K562 (cell line): ENCODE measurements at regions not wholly inside any gene's neighbourhood (a gene's known extent, or its start where the extent isn't known, plus 50 kb on each side); places are given as distances from the start of the nearest gene placed in this dataset.

Experiments
- FOXJ3 ChIP-seq: sonication (generic); formaldehyde crosslinking; IDR thresholded peaks from 2 replicates; pipeline ENCODE4 v1.4.0; 2020; ENCODE audit warnings: mild to moderate bottlenecking, missing genetic modification reagents
- GATAD2B ChIP-seq: fragments of 450-650 bp; IDR thresholded peaks from 2 replicates; pipeline ENCODE4 v1.6.1; 2017; ENCODE audit warnings: mild to moderate bottlenecking, borderline replicate concordance
- KDM5B ChIP-seq: fragments of 200-600 bp; sonication (generic); IDR thresholded peaks from 2 replicates; pipeline ENCODE4 v1.6.1; 2012; ENCODE audit warnings: low read depth, mild to moderate bottlenecking, moderate library complexity, low read length, control low read depth, inconsistent platforms; ENCODE audit not compliant: insufficient replicate concordance
- MTF1 ChIP-seq: fragments of 250-450 bp; sonication (Bioruptor Pico); IDR thresholded peaks from 2 replicates; pipeline ENCODE4 v1.9.0; 2021; ENCODE audit warnings: moderate library complexity, mild to moderate bottlenecking, inconsistent platforms, borderline replicate concordance
- NCOR1 ChIP-seq: fragments of 450-650 bp; IDR thresholded peaks from 2 replicates; pipeline ENCODE4 v1.6.1; 2016; ENCODE audit warnings: mild to moderate bottlenecking, moderate library complexity
- TSC22D4 ChIP-seq: fragments of 450-650 bp; IDR thresholded peaks from 2 replicates; pipeline ENCODE4 v1.6.1; 2016; ENCODE audit warnings: missing genetic modification characterization, missing biosample characterization, control low read depth
- ZFX ChIP-seq: sonication (generic); formaldehyde crosslinking; IDR thresholded peaks from 2 replicates; pipeline ENCODE4 v1.8.0; 2022; ENCODE audit warnings: mild to moderate bottlenecking, missing genetic modification reagents, moderate library complexity
- TF ChIP-seq, protein P1 (sequence below): fragments of 200-800 bp; sonication (Bioruptor generic); IDR thresholded peaks from 2 replicates; pipeline ENCODE4 v1.6.1; 2017; ENCODE audit warnings: missing genetic modification characterization, missing compliant biosample characterization
- TF ChIP-seq, protein P2 (sequence below): fragments of 450-650 bp; IDR thresholded peaks from one replicate; pipeline ENCODE4 v1.6.1; 2018; ENCODE audit warnings: mild to moderate bottlenecking, moderate library complexity; ENCODE audit not compliant: partially characterized antibody
- TF ChIP-seq, protein P3 (sequence below): fragments of 450-650 bp; formaldehyde crosslinking; IDR thresholded peaks from 2 replicates; pipeline ENCODE4 v1.4.0; 2020; ENCODE audit warnings: mild to moderate bottlenecking, moderate library complexity
- TF ChIP-seq, protein P4 (sequence below): fragments of 450-650 bp; formaldehyde crosslinking; IDR thresholded peaks from 2 replicates; pipeline ENCODE4 v1.4.0; 2022; ENCODE audit warnings: mild to moderate bottlenecking, moderate library complexity

- TF ChIP-seq, protein P1, sequence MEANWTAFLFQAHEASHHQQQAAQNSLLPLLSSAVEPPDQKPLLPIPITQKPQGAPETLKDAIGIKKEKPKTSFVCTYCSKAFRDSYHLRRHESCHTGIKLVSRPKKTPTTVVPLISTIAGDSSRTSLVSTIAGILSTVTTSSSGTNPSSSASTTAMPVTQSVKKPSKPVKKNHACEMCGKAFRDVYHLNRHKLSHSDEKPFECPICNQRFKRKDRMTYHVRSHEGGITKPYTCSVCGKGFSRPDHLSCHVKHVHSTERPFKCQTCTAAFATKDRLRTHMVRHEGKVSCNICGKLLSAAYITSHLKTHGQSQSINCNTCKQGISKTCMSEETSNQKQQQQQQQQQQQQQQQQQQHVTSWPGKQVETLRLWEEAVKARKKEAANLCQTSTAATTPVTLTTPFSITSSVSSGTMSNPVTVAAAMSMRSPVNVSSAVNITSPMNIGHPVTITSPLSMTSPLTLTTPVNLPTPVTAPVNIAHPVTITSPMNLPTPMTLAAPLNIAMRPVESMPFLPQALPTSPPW (CRISPR knock-in tag): no peak
- TF ChIP-seq FOXJ3: no peak
- TF ChIP-seq, protein P2, sequence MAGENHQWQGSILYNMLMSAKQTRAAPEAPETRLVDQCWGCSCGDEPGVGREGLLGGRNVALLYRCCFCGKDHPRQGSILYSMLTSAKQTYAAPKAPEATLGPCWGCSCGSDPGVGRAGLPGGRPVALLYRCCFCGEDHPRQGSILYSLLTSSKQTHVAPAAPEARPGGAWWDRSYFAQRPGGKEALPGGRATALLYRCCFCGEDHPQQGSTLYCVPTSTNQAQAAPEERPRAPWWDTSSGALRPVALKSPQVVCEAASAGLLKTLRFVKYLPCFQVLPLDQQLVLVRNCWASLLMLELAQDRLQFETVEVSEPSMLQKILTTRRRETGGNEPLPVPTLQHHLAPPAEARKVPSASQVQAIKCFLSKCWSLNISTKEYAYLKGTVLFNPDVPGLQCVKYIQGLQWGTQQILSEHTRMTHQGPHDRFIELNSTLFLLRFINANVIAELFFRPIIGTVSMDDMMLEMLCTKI: no peak
- TF ChIP-seq ZFX (CRISPR knock-in tag): no peak
- TF ChIP-seq TSC22D4: no peak
- no peak for TF ChIP-seq NCOR1
- TF ChIP-seq KDM5B: no peak
- TF ChIP-seq, protein P3, sequence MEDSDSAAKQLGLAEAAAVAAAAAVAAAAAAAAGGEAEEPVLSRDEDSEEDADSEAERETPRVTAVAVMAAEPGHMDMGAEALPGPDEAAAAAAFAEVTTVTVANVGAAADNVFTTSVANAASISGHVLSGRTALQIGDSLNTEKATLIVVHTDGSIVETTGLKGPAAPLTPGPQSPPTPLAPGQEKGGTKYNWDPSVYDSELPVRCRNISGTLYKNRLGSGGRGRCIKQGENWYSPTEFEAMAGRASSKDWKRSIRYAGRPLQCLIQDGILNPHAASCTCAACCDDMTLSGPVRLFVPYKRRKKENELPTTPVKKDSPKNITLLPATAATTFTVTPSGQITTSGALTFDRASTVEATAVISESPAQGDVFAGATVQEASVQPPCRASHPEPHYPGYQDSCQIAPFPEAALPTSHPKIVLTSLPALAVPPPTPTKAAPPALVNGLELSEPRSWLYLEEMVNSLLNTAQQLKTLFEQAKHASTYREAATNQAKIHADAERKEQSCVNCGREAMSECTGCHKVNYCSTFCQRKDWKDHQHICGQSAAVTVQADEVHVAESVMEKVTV (CRISPR knock-in tag): no peak
- TF ChIP-seq, protein P4, sequence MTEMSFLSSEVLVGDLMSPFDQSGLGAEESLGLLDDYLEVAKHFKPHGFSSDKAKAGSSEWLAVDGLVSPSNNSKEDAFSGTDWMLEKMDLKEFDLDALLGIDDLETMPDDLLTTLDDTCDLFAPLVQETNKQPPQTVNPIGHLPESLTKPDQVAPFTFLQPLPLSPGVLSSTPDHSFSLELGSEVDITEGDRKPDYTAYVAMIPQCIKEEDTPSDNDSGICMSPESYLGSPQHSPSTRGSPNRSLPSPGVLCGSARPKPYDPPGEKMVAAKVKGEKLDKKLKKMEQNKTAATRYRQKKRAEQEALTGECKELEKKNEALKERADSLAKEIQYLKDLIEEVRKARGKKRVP: no peak
- TF ChIP-seq GATAD2B: no peak
- TF ChIP-seq MTF1 (CRISPR knock-in tag): no peak
Measured at GRCh38 chr11:69899957-69900821, 81.0 kb upstream of the FGF3 start (continued).
